Right lobe of liver (tissue), 6 donors: ENCODE measurements at regions not wholly inside any gene's neighbourhood (a gene's known extent, or its start where the extent isn't known, plus 50 kb on each side); places are given as distances from the start of the nearest gene placed in this dataset.

Experiments
- ATAC-seq, 4 donors: fragments of 200-7000 bp; cut with Tn5 transposase; one replicate each; pipeline ENCODE4 v1.9.1; 2020; ENCODE audit warnings: mild to moderate bottlenecking in 4 of 4, moderate library complexity in 4 of 4
- DNase-seq, 3 donors: peaks; one replicate each; pipeline ENCODE4 v3.0.0-alpha.2; 2020
- H3K27ac ChIP-seq, 3 donors: fragments of 200-600 bp; one replicate each; pipeline ENCODE4 v1.8.0; 2022
- H3K27me3 ChIP-seq, 2 donors: fragments of 200-600 bp; one replicate each; pipeline ENCODE4 v1.8.0; 2022
- H3K36me3 ChIP-seq, 4 donors: fragments of 200-600 bp; sonication (generic) in 1 of 4; one replicate each; pipeline versions ENCODE4 v1.5.1 to v1.8.0; 2017 to 2022; ENCODE audit warnings: control low read depth in 1 of 4
- H3K4me1 ChIP-seq, 4 donors: fragments of 200-600 bp; sonication (generic) in 1 of 4; one replicate each; pipeline versions ENCODE4 v1.5.1 to v1.8.0; 2017 to 2022; ENCODE audit warnings: control low read depth in 1 of 4
- H3K4me3 ChIP-seq, 3 donors: fragments of 200-600 bp; one replicate each; pipeline ENCODE4 v1.8.0; 2022
- H3K9me3 ChIP-seq, 4 donors: fragments of 200-600 bp; sonication (generic) in 1 of 4; one replicate each; pipeline versions ENCODE4 v1.5.1 to v1.8.0; 2017 to 2022; ENCODE audit warnings: control low read depth in 1 of 4
- CTCF ChIP-seq, 4 donors: fragments of 200-600 bp in 3 of 4; fragments of 450-650 bp in 1 of 4; IDR thresholded peaks; one replicate each; pipeline versions ENCODE4 v1.5.1 to v1.8.0; 2016 to 2022; ENCODE audit warnings: antibody characterized with exemption in 4 of 4, mild to moderate bottlenecking in 2 of 4
- POLR2A ChIP-seq: fragments of 450-650 bp; IDR thresholded peaks from one replicate; pipeline ENCODE4 v1.6.1; 2017; ENCODE audit warnings: antibody characterized with exemption, mild to moderate bottlenecking
- WGBS: methylation state at CpG from one replicate; pipeline ENCODE4 v1.1.6; 2018; ENCODE audit warnings: low coverage, low lambda C conversion rate; ENCODE audit not compliant: insufficient coverage; ENCODE audit errors: missing lambda C conversion rate; 5-methylcytosine and 5-hydroxymethylcytosine counted together
- intact Hi-C, 2 donors: fragments of 100-400 bp; cut with DNase I; formaldehyde crosslinking; loops; one replicate each; pipeline versions ENCODE4 v1.11.2 to v1.14.1; 2022
- donor health status: DM: no; HTN: yes; CAD: no.
- donor health status: DM: no; HTN: no; CAD: no.
- donor health status: DM: no; HTN: no; CAD: no.
- donor health status: DM: no; HTN: yes; CAD: no.
- donor health status: DM: no; HTN: yes; CAD: no.

GRCh38 chr4:54542540-54543041 lies 115.2 kb upstream of the KIT start:
- no peak for ATAC-seq

GRCh38 chr4:54543088-54543795 lies 114.5 kb upstream of the KIT start:
- no peaks in the 10 kb centered on the region for H3K4me1 ChIP-seq
- intact Hi-C loops = no loop called here
- H3K9me3 ChIP-seq = no peaks in the 10 kb centered on the region
- no peak overlapping the region for H3K27ac ChIP-seq
- TF ChIP-seq CTCF (IDR thresholded peaks at IDR 0.05) (no peak), POLR2A (no peak)
- H3K36me3 ChIP-seq = no peaks in the 10 kb centered on the region
- DNase-seq = no peak
- H3K4me3 ChIP-seq = no peak overlapping the region
- H3K27me3 ChIP-seq = no peaks in the 10 kb centered on the region
- 62% methylated on average over 3 of the region's 3 CpGs for WGBS
- no peak for ATAC-seq

More at GRCh38 chr4:54542540-54543041, 115.2 kb upstream of the KIT start:
- H3K4me3 ChIP-seq = no peak overlapping the region
- intact Hi-C loops = no loop called here
- no peaks in the 10 kb centered on the region for H3K9me3 ChIP-seq
- no peaks in the 10 kb centered on the region for H3K27me3 ChIP-seq
- TF ChIP-seq POLR2A = no peak
- TF ChIP-seq CTCF (IDR thresholded peaks at IDR 0.05) = no peak
- no peaks in the 10 kb centered on the region for H3K4me1 ChIP-seq
- H3K36me3 ChIP-seq = no peaks in the 10 kb centered on the region
- H3K27ac ChIP-seq = no peak overlapping the region
- WGBS = 45% methylated on average over 6 of the region's 6 CpGs
- DNase-seq = no peak

- DNase-seq (no peak), ATAC-seq (no peak)
- H3K9me3 ChIP-seq = no peaks in the 10 kb centered on the region
- no peaks in the 10 kb centered on the region for H3K4me1 ChIP-seq
- intact Hi-C loops = no loop called here
- TF ChIP-seq CTCF (IDR thresholded peaks at IDR 0.05) = no peak
- TF ChIP-seq POLR2A = no peak
- 76% methylated on average over 3 of the region's 4 CpGs for WGBS
- no peak overlapping the region for H3K27ac ChIP-seq
- H3K36me3 ChIP-seq = no peaks in the 10 kb centered on the region
- H3K4me3 ChIP-seq = no peak overlapping the region
- no peaks in the 10 kb centered on the region for H3K27me3 ChIP-seq
These were observed 111.9 kb upstream of the KIT start for GRCh38 chr4:54545663-54546424.

- Histone ChIP-seq H3K9me3 (no peaks in the 10 kb centered on the region), H3K4me1 (no peaks in the 10 kb centered on the region), H3K27ac (no peak overlapping the region), H3K36me3 (no peaks in the 10 kb centered on the region), H3K4me3 (no peak overlapping the region), H3K27me3 (no peaks in the 10 kb centered on the region)
- intact Hi-C loops = no loop called here
- 34% methylated on average over 7 of the region's 7 CpGs for WGBS
- ATAC-seq (no peak), DNase-seq (no peak)
- TF ChIP-seq CTCF (IDR thresholded peaks at IDR 0.05) (no peak), POLR2A (no peak)
These were observed 110.3 kb upstream of the KIT start for GRCh38 chr4:54547299-54548097.
